ENCODE measurements at regions not wholly inside any gene's neighbourhood (a gene's known extent, or its start where the extent isn't known, plus 50 kb on each side); places are given as distances from the start of the nearest gene placed in this dataset.

GRCh38 chr6:79862711-79863110 is 84.6 kb downstream of the ELOVL4 start:
- Histone ChIP-seq H3K56ac (replicated peaks; ENCODE audit: insufficient read length, low read depth, low read length) (no peak overlapping the region), H3K36me3 (ENCODE audit: control insufficient read depth in 2 of 4, insufficient read depth in 4 of 4, low read length in 3 of 4) (no peaks in the 10 kb centered on the region), H2BK12ac (ENCODE audit: low read depth, low read length) (no peak overlapping the region), H3K27ac (ENCODE audit: low read depth, low read length) (no peak overlapping the region), H4K20me1 (replicated peaks in 1 of 2; ENCODE audit: control insufficient read depth in 1 of 2, insufficient read depth in 2 of 2, low read length in 2 of 2) (no peaks in the 10 kb centered on the region), H3K4me3 (ENCODE audit: extremely low read depth in 1 of 4, insufficient read depth in 2 of 4, low read depth in 3 of 4, low read length in 4 of 4) (no peak overlapping the region), H3K27me3 (replicated peaks in 1 of 4; ENCODE audit: control insufficient read depth in 3 of 4, extremely low read depth in 1 of 4, insufficient read depth in 3 of 4, low read length in 3 of 4) (no peaks in the 10 kb centered on the region), H4K8ac (ENCODE audit: extremely low read depth, insufficient read depth, low read length) (no peak overlapping the region), H3K23me2 (ENCODE audit: low read depth, low read length) (no peaks in the 10 kb centered on the region), H3K23ac (ENCODE audit: insufficient read length) (no peak overlapping the region), H3K18ac (ENCODE audit: extremely low read depth, low read length) (no peak overlapping the region), H3K9me3 (ENCODE audit: insufficient read depth in 2 of 2, low read depth in 1 of 2, low read length in 1 of 2) (no peaks in the 10 kb centered on the region), H3K79me2 (ENCODE audit: control insufficient read depth in 1 of 2, insufficient read depth in 2 of 2, low read length in 2 of 2) (no peaks in the 10 kb centered on the region), H4K5ac (ENCODE audit: insufficient read length, low read depth, low read length) (no peak overlapping the region), H2BK120ac (replicated peaks; ENCODE audit: low read depth, low read length) (no peak overlapping the region), H3K4ac (replicated peaks; ENCODE audit: insufficient read length, low read depth, low read length) (no peak overlapping the region), H3K9ac (replicated peaks in 1 of 4; ENCODE audit: extremely low read depth in 1 of 4, low read depth in 3 of 4, low read length in 3 of 4) (no peak overlapping the region), H2BK15ac (ENCODE audit: low read length) (no peak overlapping the region), H3K79me1 (ENCODE audit: low read depth, low read length) (no peaks in the 10 kb centered on the region), H3K4me2 (ENCODE audit: insufficient read depth in 1 of 2, low read depth in 2 of 2, low read length in 2 of 2) (no peak overlapping the region), H2AK5ac (ENCODE audit: low read depth, low read length) (no peak overlapping the region), H2BK5ac (ENCODE audit: low read depth, low read length) (no peak overlapping the region), H3K4me1 (replicated peaks in 1 of 4; ENCODE audit: control insufficient read depth in 3 of 4, insufficient read depth in 4 of 4, low read length in 3 of 4) (no peaks in the 10 kb centered on the region), H2AFZ (ENCODE audit: low read length) (no peak overlapping the region), H2BK20ac (ENCODE audit: low read length) (no peak overlapping the region), H4K91ac (replicated peaks; ENCODE audit: insufficient read length, low read length) (no peak overlapping the region), H3K14ac (ENCODE audit: insufficient read length) (no peak overlapping the region)
- DNase-seq (ENCODE audit: low read depth in 1 of 2, low spot score in 2 of 2) (no peak), FAIRE-seq (no peak)
- 90% methylated on average over 1 of the region's 1 CpG; no CpG with 5 or more reads in 1 of the 2 experiments for WGBS, 2 experiments (ENCODE audit: extremely low coverage in 1 of 2, insufficient coverage in 1 of 2, insufficient read length in 1 of 2, insufficient replicate concordance in 2 of 2, low coverage in 1 of 2, low lambda C conversion rate in 2 of 2, missing lambda C conversion rate in 1 of 2)
- ChIA-PET POLR2A (ENCODE audit: partially characterized antibody) (no interaction called here), CTCF (ENCODE audit: partially characterized antibody) (interaction anchor here (0.5 to 2.2 kb wide), 3 partner anchors 18 to 100 kb away, joined by 3 to 6 read pairs (median 3); no protein-coding TSS in a partner anchor)
- no peak for TF ChIP-seq POLR2AphosphoS5 (IDR thresholded peaks at IDR 0.05; ENCODE audit: low read depth, low read length)
- no peak for TF ChIP-seq HDAC6 (IDR thresholded peaks at IDR 0.05; ENCODE audit: low read depth, low read length)
- no peak for TF ChIP-seq EZH2 (IDR thresholded peaks at IDR 0.05; ENCODE audit: low read depth, low read length, severe bottlenecking)
- no peak for TF ChIP-seq SUZ12 (IDR thresholded peaks at IDR 0.05; ENCODE audit: low read length)
- no peak for TF ChIP-seq SP1 (IDR thresholded peaks at IDR 0.05; ENCODE audit: low read depth, low read length)
- no peak for TF ChIP-seq SP2 (IDR thresholded peaks at IDR 0.05; ENCODE audit: low read length)
- TF ChIP-seq POLR2A (IDR thresholded peaks at IDR 0.05; ENCODE audit: control extremely low read depth in 1 of 2, low read depth in 2 of 2, low read length in 2 of 2) = no peak
- TF ChIP-seq TEAD4 (IDR thresholded peaks at IDR 0.05; ENCODE audit: low read depth, low read length) = no peak
- TF ChIP-seq KDM1A (IDR thresholded peaks at IDR 0.05; ENCODE audit: borderline replicate concordance, low read length) = no peak
- no peak for TF ChIP-seq TBP (IDR thresholded peaks at IDR 0.05; ENCODE audit: low read depth, low read length)
- no peak for TF ChIP-seq NANOG (IDR thresholded peaks at IDR 0.05; ENCODE audit: insufficient read depth, low read depth, low read length, poor library complexity, severe bottlenecking)
- no peak for TF ChIP-seq KDM4A (IDR thresholded peaks at IDR 0.05; ENCODE audit: low read depth, low read length, severe bottlenecking)
- TF ChIP-seq EGR1 (IDR thresholded peaks at IDR 0.05; ENCODE audit: borderline replicate concordance, low read depth, low read length) = no peak
- no peak for TF ChIP-seq JUND (IDR thresholded peaks at IDR 0.05; ENCODE audit: low read length)
- TF ChIP-seq PHF8 (conservative IDR thresholded peaks at IDR 0.05; ENCODE audit: low read depth, low read length) = no peak

All from H1 (cell line).